Esophagus muscularis mucosa (tissue), 4 donors: ENCODE measurements at regions not wholly inside any gene's neighbourhood (a gene's known extent, or its start where the extent isn't known, plus 50 kb on each side); places are given as distances from the start of the nearest gene placed in this dataset.

ENCODE experiments used
- DNase-seq: peaks from one replicate; pipeline ENCODE4 v3.0.0-alpha.2; 2017; ENCODE audit errors: extremely low spot score
- H3K27ac ChIP-seq, 4 donors: fragments of 200-600 bp; sonication (generic); replicated peaks in 1 of 4; 1 replicate in 3 of 4; 2 replicates in 1 of 4; pipeline ENCODE4 v1.5.1; 2016 to 2019; ENCODE audit warnings: mild to moderate bottlenecking in 1 of 4
- H3K27me3 ChIP-seq, 4 donors: fragments of 200-600 bp; sonication (generic); one replicate each; pipeline versions ENCODE4 v1.5.1 to v1.6.0; 2016 to 2019
- H3K36me3 ChIP-seq, 4 donors: fragments of 200-600 bp; sonication (generic); one replicate each; pipeline ENCODE4 v1.5.1; 2016 to 2019
- H3K4me1 ChIP-seq, 4 donors: fragments of 200-600 bp; sonication (generic); one replicate each; pipeline ENCODE4 v1.5.1; 2016 to 2019
- H3K4me3 ChIP-seq, 4 donors: fragments of 200-600 bp; sonication (generic); 1 replicate in 2 of 4; 2 replicates in 2 of 4; pipeline ENCODE4 v1.5.1; 2016 to 2019; ENCODE audit warnings: mild to moderate bottlenecking in 4 of 4, moderate library complexity in 1 of 4
- H3K9me3 ChIP-seq, 4 donors: fragments of 200-600 bp; sonication (generic); 1 replicate in 3 of 4; 2 replicates in 1 of 4; pipeline ENCODE4 v1.5.1; 2016 to 2019
- CTCF ChIP-seq, 3 experiments: fragments of 200-600 bp in 2 of 3; fragments of 450-650 bp in 1 of 3; sonication (generic) in 2 of 3; IDR thresholded peaks; one replicate each; pipeline ENCODE4 v1.5.1; 2017 to 2019; ENCODE audit warnings: antibody characterized with exemption in 3 of 3, mild to moderate bottlenecking in 2 of 3, moderate library complexity in 1 of 3
- EP300 ChIP-seq: sonication (generic); formaldehyde crosslinking; IDR thresholded peaks from one replicate; pipeline ENCODE4 v1.6.1; 2017; ENCODE audit warnings: antibody characterized with exemption
- POLR2A ChIP-seq: fragments of 450-650 bp; IDR thresholded peaks from one replicate; pipeline ENCODE4 v1.6.1; 2017; ENCODE audit warnings: antibody characterized with exemption, moderate library complexity, mild to moderate bottlenecking, low read depth
- POLR2AphosphoS5 ChIP-seq, 2 donors: sonication (generic); formaldehyde crosslinking; IDR thresholded peaks; one replicate each; pipeline ENCODE4 v1.6.1; 2017; ENCODE audit warnings: antibody characterized with exemption in 2 of 2
- WGBS: methylation state at CpG from one replicate; pipeline ENCODE4 v1.1.5; 2018; 5-methylcytosine and 5-hydroxymethylcytosine counted together
- intact Hi-C: fragments of 100-400 bp; cut with DNase I; formaldehyde crosslinking; loops from one replicate; pipeline ENCODE4 v1.15.1; 2023

GRCh38 chr6:8758412-8758811 lies 323.1 kb upstream of the SLC35B3 start:
- Histone ChIP-seq H3K36me3 (no peaks in the 10 kb centered on the region), H3K27me3 (no peaks in the 10 kb centered on the region), H3K4me1 (no peaks in the 10 kb centered on the region), H3K4me3 (no peak overlapping the region), H3K9me3 (no peaks in the 10 kb centered on the region), H3K27ac (no peak overlapping the region)
- TF ChIP-seq EP300 = no peak
- TF ChIP-seq POLR2AphosphoS5 (IDR thresholded peaks at IDR 0.05) = no peak
- TF ChIP-seq POLR2A = no peak
- TF ChIP-seq CTCF (IDR thresholded peaks at IDR 0.05) = no peak
- WGBS = 91% methylated on average over 4 of the region's 4 CpGs
- intact Hi-C loops = no loop called here
- no peak for DNase-seq

GRCh38 chr6:8750627-8751026 lies 315.3 kb upstream of the SLC35B3 start:
- Histone ChIP-seq H3K9me3 (no peaks in the 10 kb centered on the region), H3K4me3 (no peak overlapping the region), H3K27me3 (no peaks in the 10 kb centered on the region), H3K4me1 (no peaks in the 10 kb centered on the region), H3K27ac (no peak overlapping the region), H3K36me3 (no peaks in the 10 kb centered on the region)
- no peak for TF ChIP-seq CTCF (IDR thresholded peaks at IDR 0.05)
- no peak for TF ChIP-seq POLR2A
- TF ChIP-seq POLR2AphosphoS5 (IDR thresholded peaks at IDR 0.05) = no peak
- TF ChIP-seq EP300 = no peak
- no peak for DNase-seq
- 89% methylated on average over 4 of the region's 4 CpGs for WGBS
- intact Hi-C loops = no loop called here

- WGBS = 58% methylated on average over 1 of the region's 1 CpG
- no peak overlapping the region for H3K27ac ChIP-seq
- intact Hi-C loops = no loop called here
Observed at GRCh38 chr6:8749465-8749864, 314.1 kb upstream of the SLC35B3 start.

GRCh38 chr6:8743170-8743745 lies 307.9 kb upstream of the SLC35B3 start:
- DNase-seq = no peak
- no peaks in the 10 kb centered on the region for H3K36me3 ChIP-seq
- intact Hi-C loops = no loop called here
- H3K4me3 ChIP-seq = peak overlapping the region in 2 of 4 donors; percentile 17 to 33
- no peaks in the 10 kb centered on the region for H3K27me3 ChIP-seq
- no peaks in the 10 kb centered on the region for H3K4me1 ChIP-seq
- no peak for TF ChIP-seq POLR2A
- no peak for TF ChIP-seq EP300
- no peak for TF ChIP-seq POLR2AphosphoS5 (IDR thresholded peaks at IDR 0.05)
- no peaks in the 10 kb centered on the region for H3K9me3 ChIP-seq
- 61% methylated on average over 5 of the region's 5 CpGs for WGBS
- H3K27ac ChIP-seq = no peak overlapping the region

More at GRCh38 chr6:8749465-8749864, 314.1 kb upstream of the SLC35B3 start:
- no peak for TF ChIP-seq CTCF (IDR thresholded peaks at IDR 0.05)
- no peak for TF ChIP-seq EP300
- TF ChIP-seq POLR2A = no peak
- TF ChIP-seq POLR2AphosphoS5 (IDR thresholded peaks at IDR 0.05) = no peak
- DNase-seq = no peak
- Histone ChIP-seq H3K4me3 (no peak overlapping the region), H3K9me3 (no peaks in the 10 kb centered on the region), H3K27me3 (no peaks in the 10 kb centered on the region), H3K4me1 (no peaks in the 10 kb centered on the region), H3K36me3 (no peaks in the 10 kb centered on the region)

GRCh38 chr6:8739454-8739853 lies 304.1 kb upstream of the SLC35B3 start:
- 89% methylated on average over 2 of the region's 2 CpGs for WGBS
- intact Hi-C loops = no loop called here
- DNase-seq = no peak
- Histone ChIP-seq H3K27me3 (no peaks in the 10 kb centered on the region), H3K4me1 (peaks cover 0 to 9% (median 3%) of the 10 kb centered on the region in 4 donors), H3K4me3 (no peak overlapping the region), H3K27ac (no peak overlapping the region), H3K36me3 (no peaks in the 10 kb centered on the region), H3K9me3 (no peaks in the 10 kb centered on the region)
- no peak for TF ChIP-seq CTCF (IDR thresholded peaks at IDR 0.05)
- no peak for TF ChIP-seq EP300
- TF ChIP-seq POLR2A = no peak
- TF ChIP-seq POLR2AphosphoS5 (IDR thresholded peaks at IDR 0.05) = no peak
